Thyroid gland (tissue), 4 donors: ENCODE measurements at regions not wholly inside any gene's neighbourhood (a gene's known extent, or its start where the extent isn't known, plus 50 kb on each side); places are given as distances from the start of the nearest gene placed in this dataset.

ENCODE experiments used
- CTCF ChIP-seq, 6 experiments: fragments of 200-600 bp in 3 of 6; fragments of 450-650 bp in 3 of 6; sonication (generic) in 3 of 6; IDR thresholded peaks; one replicate each; pipeline ENCODE4 v1.5.1; 2016 to 2019; ENCODE audit warnings: antibody characterized with exemption in 6 of 6, mild to moderate bottlenecking in 2 of 6, inconsistent platforms in 1 of 6, moderate library complexity in 1 of 6
- POLR2A ChIP-seq, 2 donors: fragments of 450-650 bp; IDR thresholded peaks; one replicate each; pipeline ENCODE4 v1.6.1; 2017; ENCODE audit warnings: antibody characterized with exemption in 2 of 2, mild to moderate bottlenecking in 2 of 2, moderate library complexity in 1 of 2

- TF ChIP-seq CTCF (IDR thresholded peaks at IDR 0.05) (no peak), POLR2A (IDR thresholded peaks at IDR 0.05) (no peak)
These were observed 167.0 kb downstream of the YTHDC2 start for GRCh38 chr5:113680534-113680933.
